H1 (cell line): ENCODE measurements at regions not wholly inside any gene's neighbourhood (a gene's known extent, or its start where the extent isn't known, plus 50 kb on each side); places are given as distances from the start of the nearest gene placed in this dataset.

Experiments
- CTCF ChIA-PET: fragments of 300-600 bp; sonication (Branson Sonifier 250); formaldehyde crosslinking; loops from one replicate; lab custom pipeline; 2021; ENCODE audit not compliant: partially characterized antibody; lab: Charles Lee
- POLR2A ChIA-PET: fragments of 300-600 bp; sonication (Branson Sonifier 250); formaldehyde crosslinking; loops from one replicate; lab custom pipeline; 2021; ENCODE audit warnings: inconsistent platforms; ENCODE audit not compliant: partially characterized antibody; lab: Charles Lee
- DNase-seq, 2 experiments: peaks; one replicate each; pipeline versions ENCODE4 v3.0.0 to v3.0.0-alpha.2; 2010 to 2022; ENCODE audit warnings: low spot score in 2 of 2, low read depth in 1 of 2, mixed read lengths in 1 of 2
- FAIRE-seq: peaks from 2 replicates; lab custom pipeline; 2011; peaks lifted over from hg19 to GRCh38; lab: Jason Lieb, UNC
- H2AFZ ChIP-seq: 2 replicates; pipeline ENCODE4 v1.8.1; 2012; ENCODE audit warnings: low read length, inconsistent platforms
- H2AK5ac ChIP-seq: 2 replicates; pipeline ENCODE4 v1.6.1; 2013; ENCODE audit warnings: low read depth, low read length
- H2BK120ac ChIP-seq: replicated peaks from 2 replicates; pipeline ENCODE3; 2013; ENCODE audit warnings: low read depth, low read length, inconsistent platforms
- H2BK12ac ChIP-seq: 2 replicates; pipeline ENCODE4 v1.6.1; 2013; ENCODE audit warnings: low read depth, low read length
- H2BK15ac ChIP-seq: 2 replicates; pipeline ENCODE4 v1.6.1; 2013; ENCODE audit warnings: low read length
- H2BK20ac ChIP-seq: 2 replicates; pipeline ENCODE4 v1.6.1; 2013; ENCODE audit warnings: low read length
- H2BK5ac ChIP-seq: 2 replicates; pipeline ENCODE4 v1.6.1; 2013; ENCODE audit warnings: low read depth, low read length
- H3K14ac ChIP-seq: 2 replicates; pipeline ENCODE4 v1.6.1; 2013; ENCODE audit warnings: inconsistent platforms; ENCODE audit not compliant: insufficient read length
- H3K18ac ChIP-seq: 2 replicates; pipeline ENCODE4 v1.6.1; 2013; ENCODE audit warnings: low read length; ENCODE audit errors: extremely low read depth
- H3K23ac ChIP-seq: 2 replicates; pipeline ENCODE4 v1.6.1; 2013; ENCODE audit warnings: inconsistent platforms; ENCODE audit not compliant: insufficient read length
- H3K23me2 ChIP-seq: 2 replicates; pipeline ENCODE4 v1.6.1; 2013; ENCODE audit warnings: low read depth, low read length
- H3K27ac ChIP-seq: 2 replicates; pipeline ENCODE4 v1.6.1; 2011; ENCODE audit warnings: low read depth, low read length, inconsistent platforms
- H3K27me3 ChIP-seq, 4 experiments: replicated peaks in 1 of 4; 1 replicate in 1 of 4; 2 replicates in 3 of 4; pipeline versions ENCODE4 v1.6.1 to v1.8.1; 2011 to 2013; ENCODE audit warnings: low read length in 3 of 4, mild to moderate bottlenecking in 3 of 4, inconsistent platforms in 2 of 4, mixed read lengths in 2 of 4, moderate library complexity in 1 of 4; ENCODE audit not compliant: control insufficient read depth in 3 of 4, insufficient read depth in 3 of 4; ENCODE audit errors: extremely low read depth in 1 of 4
- H3K36me3 ChIP-seq, 4 experiments: 2 replicates each; pipeline versions ENCODE4 v1.6.1 to v1.8.1; 2011 to 2013; ENCODE audit warnings: mild to moderate bottlenecking in 4 of 4, low read length in 3 of 4, moderate library complexity in 2 of 4, control low read depth in 1 of 4, inconsistent platforms in 1 of 4; ENCODE audit not compliant: insufficient read depth in 4 of 4, control insufficient read depth in 2 of 4
- H3K4ac ChIP-seq: replicated peaks from 2 replicates; pipeline ENCODE3; 2013; ENCODE audit warnings: low read length, low read depth, mixed read lengths, inconsistent platforms; ENCODE audit not compliant: insufficient read length
- H3K4me1 ChIP-seq, 4 experiments: replicated peaks in 1 of 4; 1 replicate in 1 of 4; 2 replicates in 3 of 4; pipeline versions ENCODE4 v1.6.1 to v1.8.1; 2011 to 2013; ENCODE audit warnings: low read length in 3 of 4, inconsistent platforms in 2 of 4, mixed read lengths in 1 of 4; ENCODE audit not compliant: insufficient read depth in 4 of 4, control insufficient read depth in 3 of 4
- H3K4me2 ChIP-seq, 2 experiments: 2 replicates each; pipeline versions ENCODE4 v1.6.1 to v1.8.1; 2011 to 2013; ENCODE audit warnings: low read depth in 2 of 2, low read length in 2 of 2, control low read depth in 1 of 2, inconsistent platforms in 1 of 2, mild to moderate bottlenecking in 1 of 2; ENCODE audit not compliant: insufficient read depth in 1 of 2
- H3K4me3 ChIP-seq, 4 experiments: fragments of 200-600, 300-600 bp in 1 of 4; sonication (generic), shearing (Covaris generic), sonication (Bioruptor Twin) in 1 of 4; 2 replicates each; pipeline versions ENCODE4 v1.5.1 to v1.8.1; 2011 to 2016; ENCODE audit warnings: low read length in 4 of 4, low read depth in 3 of 4, control low read depth in 2 of 4, inconsistent platforms in 2 of 4, mild to moderate bottlenecking in 2 of 4, mixed read lengths in 1 of 4, moderate library complexity in 1 of 4; ENCODE audit not compliant: insufficient read depth in 2 of 4; ENCODE audit errors: extremely low read depth in 1 of 4
- H3K56ac ChIP-seq: replicated peaks from 2 replicates; pipeline ENCODE3; 2013; ENCODE audit warnings: low read depth, mild to moderate bottlenecking, mixed read lengths, low read length, inconsistent platforms; ENCODE audit not compliant: insufficient read length
- H3K79me1 ChIP-seq: 2 replicates; pipeline ENCODE4 v1.6.1; 2013; ENCODE audit warnings: low read depth, low read length, control low read depth
- H3K79me2 ChIP-seq, 2 experiments: 2 replicates each; pipeline versions ENCODE4 v1.6.1 to v1.8.1; 2012 to 2013; ENCODE audit warnings: low read length in 2 of 2, mild to moderate bottlenecking in 2 of 2, inconsistent platforms in 1 of 2; ENCODE audit not compliant: insufficient read depth in 2 of 2, control insufficient read depth in 1 of 2
- H3K9ac ChIP-seq, 4 experiments: replicated peaks in 1 of 4; 1 replicate in 1 of 4; 2 replicates in 3 of 4; pipeline versions ENCODE4 v1.6.1 to v1.8.1; 2011 to 2013; ENCODE audit warnings: low read depth in 3 of 4, low read length in 3 of 4, control low read depth in 2 of 4, mild to moderate bottlenecking in 2 of 4, moderate library complexity in 2 of 4, inconsistent platforms in 1 of 4; ENCODE audit errors: extremely low read depth in 1 of 4
- H3K9me3 ChIP-seq, 2 experiments: 2 replicates each; pipeline versions ENCODE4 v1.6.1 to v1.8.1; 2012 to 2013; ENCODE audit warnings: mild to moderate bottlenecking in 2 of 2, moderate library complexity in 2 of 2, control low read depth in 1 of 2, inconsistent platforms in 1 of 2, low read depth in 1 of 2, low read length in 1 of 2, mixed read lengths in 1 of 2; ENCODE audit not compliant: insufficient read depth in 2 of 2
- H4K20me1 ChIP-seq, 2 experiments: replicated peaks in 1 of 2; 2 replicates each; pipeline versions ENCODE3 to v1.8.1; 2011 to 2013; ENCODE audit warnings: inconsistent platforms in 2 of 2, low read length in 2 of 2, mild to moderate bottlenecking in 1 of 2; ENCODE audit not compliant: insufficient read depth in 2 of 2, control insufficient read depth in 1 of 2
- H4K5ac ChIP-seq: 2 replicates; pipeline ENCODE4 v1.6.1; 2013; ENCODE audit warnings: low read length, low read depth, mixed read lengths, inconsistent platforms; ENCODE audit not compliant: insufficient read length
- H4K8ac ChIP-seq: 2 replicates; pipeline ENCODE4 v1.8.0; 2013; ENCODE audit warnings: mild to moderate bottlenecking, moderate library complexity, low read length, inconsistent platforms; ENCODE audit not compliant: insufficient read depth; ENCODE audit errors: extremely low read depth
- H4K91ac ChIP-seq: replicated peaks from 2 replicates; pipeline ENCODE3; 2013; ENCODE audit warnings: low read length, mixed read lengths, inconsistent platforms; ENCODE audit not compliant: insufficient read length
- ASH2L ChIP-seq: fragments of 200-600, 300-600 bp; sonication (generic); IDR thresholded peaks from one replicate; pipeline ENCODE4 v1.7.1; 2017; ENCODE audit warnings: low read length
- CBX8 ChIP-seq: fragments of 300-800, 300-1000 bp; sonication (generic); IDR thresholded peaks from 2 replicates; pipeline ENCODE4 v1.7.1; 2016; ENCODE audit warnings: low read depth, low read length, borderline replicate concordance
- CREB1 ChIP-seq: IDR thresholded peaks from 2 replicates; pipeline ENCODE4 v1.6.1; 2012; ENCODE audit warnings: inconsistent platforms
- FOSL1 ChIP-seq: IDR thresholded peaks from 2 replicates; pipeline ENCODE4 v1.6.1; 2011; ENCODE audit warnings: mild to moderate bottlenecking, low read depth, low read length, moderate library complexity; ENCODE audit not compliant: insufficient read depth
- KDM1A ChIP-seq: fragments of 200-600, 300-600 bp; sonication (generic); IDR thresholded peaks from 2 replicates; pipeline ENCODE4 v1.7.1; 2016; ENCODE audit warnings: mild to moderate bottlenecking, low read length, borderline replicate concordance
- SP1 ChIP-seq: IDR thresholded peaks from 2 replicates; pipeline ENCODE4 v1.6.1; 2011; ENCODE audit warnings: low read depth, low read length
- TAF1 ChIP-seq: IDR thresholded peaks from 2 replicates; pipeline ENCODE4 v1.6.1; 2011; ENCODE audit warnings: mild to moderate bottlenecking, low read depth, low read length
- YY1 ChIP-seq: IDR thresholded peaks from 2 replicates; pipeline ENCODE4 v1.6.1; 2011; ENCODE audit warnings: low read depth, mild to moderate bottlenecking, low read length
- WGBS, 2 experiments: shearing (Covaris generic) in 1 of 2; methylation state at CpG; one replicate each; pipeline versions ENCODE4 v1.1.6 to v1.1.7; 2013 to 2015; ENCODE audit warnings: low lambda C conversion rate in 2 of 2, mixed read lengths in 2 of 2, inconsistent platforms in 1 of 2, low coverage in 1 of 2, missing lambda C conversion rate in 1 of 2; ENCODE audit not compliant: insufficient replicate concordance in 2 of 2, insufficient coverage in 1 of 2, insufficient read length in 1 of 2; ENCODE audit errors: extremely low coverage in 1 of 2, missing lambda C conversion rate in 1 of 2; 5-methylcytosine and 5-hydroxymethylcytosine counted together

DNA sequence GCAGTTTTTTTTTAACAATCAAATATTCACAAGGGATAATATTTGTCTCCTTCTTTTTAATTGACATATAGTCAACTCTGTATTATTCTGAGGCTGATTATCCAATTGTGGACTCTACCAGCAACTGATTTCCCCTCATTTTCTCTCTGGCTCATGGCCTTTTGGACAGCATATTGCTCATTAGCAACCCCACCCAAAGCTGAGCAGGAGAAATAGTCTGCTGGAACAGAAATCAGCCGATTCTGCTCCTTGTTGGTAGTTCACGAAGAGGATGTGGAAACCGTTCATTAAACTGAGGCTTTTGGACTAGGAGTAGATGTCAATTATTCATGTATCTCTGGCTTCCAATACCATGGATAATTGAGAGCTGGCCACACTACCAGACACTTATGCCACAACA is 428.4 kb upstream of the INTU start:
- no peak overlapping the region; the same call in 1 of the 2 replicates for H2AFZ ChIP-seq

More for the DNA sequence above, 428.4 kb upstream of the INTU start:
- H3K36me3 ChIP-seq, result no peaks in the 10 kb centered on the region
- no peak overlapping the region for H3K18ac ChIP-seq
- no peak overlapping the region for H3K4me2 ChIP-seq
- H3K23ac ChIP-seq, result no peak overlapping the region
- H3K4me3 ChIP-seq, result no peak overlapping the region
- ChIA-PET POLR2A (no interaction called here), CTCF (no interaction called here)
- H3K79me2 ChIP-seq, result no peaks in the 10 kb centered on the region
- H2BK5ac ChIP-seq, result peak overlapping the region; percentile 40; the same call in 1 of the 2 replicates
- H2BK12ac ChIP-seq, result 0 out of 2 replicates have a peak overlapping the region, but pooled peaks have one; percentile 19
- no peaks in the 10 kb centered on the region for H3K9me3 ChIP-seq
- H3K27ac ChIP-seq, result no peak overlapping the region
- H4K91ac ChIP-seq, result no peak overlapping the region
- no peak for DNase-seq
- no peak for FAIRE-seq
- H3K9ac ChIP-seq, result no peak overlapping the region
- no peak overlapping the region for H3K56ac ChIP-seq
- H4K5ac ChIP-seq, result no peak overlapping the region
- H4K20me1 ChIP-seq, result no peaks in the 10 kb centered on the region
- H4K8ac ChIP-seq, result no peak overlapping the region
- H2BK15ac ChIP-seq, result no peak overlapping the region
- TF ChIP-seq SP1 (no peak), TAF1 (no peak), CBX8 (no peak), ASH2L (no peak), FOSL1 (no peak), KDM1A (no peak), YY1 (no peak), CREB1 (no peak)
- H3K4me1 ChIP-seq, result peaks cover 0 to 7% (median 0%) of the 10 kb centered on the region in 4 experiments; a peak in 2 of 7 replicates
- peak overlapping the region; percentile 50 for H2BK120ac ChIP-seq
- no peak overlapping the region for H2BK20ac ChIP-seq
- no peaks in the 10 kb centered on the region for H3K79me1 ChIP-seq
- no peaks in the 10 kb centered on the region for H3K23me2 ChIP-seq
- no peak overlapping the region for H3K14ac ChIP-seq
- no peak overlapping the region for H3K4ac ChIP-seq
- H2AK5ac ChIP-seq, result no peak overlapping the region
- WGBS, 2 experiments, result 59% methylated on average over 3 of the region's 3 CpGs; no CpG with 5 or more reads in 1 of the 2 experiments
- no peaks in the 10 kb centered on the region for H3K27me3 ChIP-seq
